BLaER1 treated with 17β-estradiol and CSF1 and Interleukin-3, amounts not matched to agents 10 nM and 100 nM (cell line): ENCODE measurements at regions not wholly inside any gene's neighbourhood (a gene's known extent, or its start where the extent isn't known, plus 50 kb on each side); places are given as distances from the start of the nearest gene placed in this dataset.

Experiments
- H3K27ac ChIP-seq, 11 experiments: shearing (Covaris generic); formaldehyde crosslinking; 2 replicates each; pipeline ENCODE4 v1.8.1; 2022
- H3K27me3 ChIP-seq, 11 experiments: shearing (Covaris generic); formaldehyde crosslinking; 2 replicates each; pipeline ENCODE4 v1.8.1; 2022
- H3K36me3 ChIP-seq, 11 experiments: shearing (Covaris generic); formaldehyde crosslinking; 2 replicates each; pipeline ENCODE4 v1.8.1; 2022
- H3K4me1 ChIP-seq, 10 experiments: shearing (Covaris generic); formaldehyde crosslinking; 2 replicates each; pipeline ENCODE4 v1.8.1; 2022
- H3K4me2 ChIP-seq, 11 experiments: shearing (Covaris generic); formaldehyde crosslinking; 2 replicates each; pipeline ENCODE4 v1.8.1; 2022
- H3K4me3 ChIP-seq, 10 experiments: shearing (Covaris generic); formaldehyde crosslinking; 2 replicates each; pipeline ENCODE4 v1.8.1; 2022
- H3K9ac ChIP-seq, 11 experiments: shearing (Covaris generic); formaldehyde crosslinking; 2 replicates each; pipeline ENCODE4 v1.8.1; 2022
- H3K9me3 ChIP-seq, 11 experiments: shearing (Covaris generic); formaldehyde crosslinking; replicated peaks in 1 of 11; 2 replicates each; pipeline ENCODE4 v1.8.1; 2022
- H4K20me1 ChIP-seq, 11 experiments: shearing (Covaris generic); formaldehyde crosslinking; 2 replicates each; pipeline ENCODE4 v1.8.1; 2022
- Cebpa-rat ChIP-seq, 11 experiments: shearing (Covaris generic); IDR thresholded peaks; 2 replicates each; pipeline ENCODE4 v1.8.1; 2022

DNA sequence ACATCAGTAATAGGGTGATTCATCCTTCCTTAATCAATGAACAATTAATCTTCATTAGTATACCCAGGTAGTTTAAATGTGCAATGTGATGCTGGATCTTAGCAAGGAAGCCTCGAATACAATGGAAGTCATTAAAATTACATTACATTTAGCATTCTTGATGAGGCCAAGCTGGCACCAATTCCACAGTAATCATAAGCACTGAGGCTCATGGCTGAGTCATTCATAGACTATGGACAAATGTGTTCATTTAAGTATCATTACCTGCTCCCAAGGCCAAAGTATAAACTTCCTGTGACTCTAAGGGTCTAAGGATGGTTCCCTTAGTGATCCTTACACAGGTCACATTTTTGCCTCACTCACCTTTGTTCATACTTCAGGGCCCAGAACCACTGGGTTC, 266.4 kb upstream of the CDIN1 start:
- H3K27me3 ChIP-seq = no peaks in the 10 kb centered on the region
- no peaks in the 10 kb centered on the region for H3K36me3 ChIP-seq
- no peak for TF ChIP-seq Cebpa-rat (IDR thresholded peaks at IDR 0.05)
- H3K4me2 ChIP-seq = no peak overlapping the region
- H3K27ac ChIP-seq = no peak overlapping the region
- H3K4me3 ChIP-seq = no peak overlapping the region
- H3K9ac ChIP-seq = no peak overlapping the region
- H4K20me1 ChIP-seq = no peaks in the 10 kb centered on the region
- peaks cover 6 to 9% (median 8%) of the 10 kb centered on the region in 11 experiments; a peak in 12 of 22 replicates for H3K9me3 ChIP-seq
- no peaks in the 10 kb centered on the region for H3K4me1 ChIP-seq

DNA sequence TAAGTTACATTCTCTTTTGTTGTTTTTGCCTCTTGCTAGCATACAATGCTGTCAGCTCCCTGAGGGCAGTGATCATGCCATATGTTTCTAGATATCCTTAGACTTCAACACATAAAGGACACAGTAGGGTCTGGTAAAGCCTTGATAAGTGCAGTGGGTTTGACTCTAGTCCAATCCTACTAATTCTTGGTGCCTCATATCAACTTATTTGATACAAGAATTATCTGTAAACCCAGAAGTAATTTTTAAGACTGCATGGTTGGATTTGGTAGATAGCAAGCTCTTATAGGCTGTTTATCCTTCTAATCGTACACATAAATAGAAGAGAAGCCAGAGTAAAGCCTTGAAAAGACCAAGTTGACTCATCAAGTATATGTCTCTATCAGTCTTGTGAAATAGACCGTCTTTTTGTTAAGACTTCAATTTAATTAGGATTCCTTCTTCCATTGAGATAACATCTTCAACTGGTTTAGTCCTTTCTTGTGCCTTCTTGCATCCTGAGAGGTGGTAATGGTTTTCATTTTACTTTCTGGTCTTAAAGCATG, 265.6 kb upstream of the CDIN1 start:
- no peak overlapping the region for H3K4me2 ChIP-seq
- H3K9me3 ChIP-seq = peaks cover 3 to 6% (median 4%) of the 10 kb centered on the region in 11 experiments; a peak in 12 of 22 replicates
- H3K4me1 ChIP-seq = no peaks in the 10 kb centered on the region
- no peak overlapping the region for H3K4me3 ChIP-seq
- H3K27me3 ChIP-seq = no peaks in the 10 kb centered on the region
- no peaks in the 10 kb centered on the region for H4K20me1 ChIP-seq
- no peak for TF ChIP-seq Cebpa-rat (IDR thresholded peaks at IDR 0.05)
- H3K36me3 ChIP-seq = no peaks in the 10 kb centered on the region
- no peak overlapping the region for H3K27ac ChIP-seq
- H3K9ac ChIP-seq = no peak overlapping the region

DNA sequence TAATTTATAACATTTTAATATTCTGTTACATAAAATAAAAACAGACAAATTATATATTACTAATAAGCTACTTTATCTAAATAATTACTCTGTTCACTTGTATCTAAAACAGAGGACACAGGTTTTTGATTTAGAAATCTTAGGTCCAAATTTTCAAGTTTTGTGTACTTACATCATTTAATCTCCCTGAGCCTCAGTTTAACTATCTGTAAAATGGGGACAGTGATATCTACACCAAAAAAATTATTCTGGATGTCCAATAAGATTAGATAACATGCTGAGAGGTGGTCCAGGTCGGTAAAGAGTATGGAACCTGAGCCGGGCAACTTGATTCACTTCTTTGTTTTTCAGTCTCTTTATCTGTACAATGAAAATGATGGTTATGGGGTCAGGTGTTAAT, 263.8 kb upstream of the CDIN1 start:
- Histone ChIP-seq H4K20me1 (no peaks in the 10 kb centered on the region), H3K4me2 (no peak overlapping the region), H3K36me3 (no peaks in the 10 kb centered on the region), H3K4me1 (no peaks in the 10 kb centered on the region), H3K9ac (no peak overlapping the region), H3K4me3 (no peak overlapping the region), H3K27me3 (no peaks in the 10 kb centered on the region), H3K9me3 (no peaks in the 10 kb centered on the region), H3K27ac (no peak overlapping the region)
- TF ChIP-seq Cebpa-rat (IDR thresholded peaks at IDR 0.05) = no peak

DNA sequence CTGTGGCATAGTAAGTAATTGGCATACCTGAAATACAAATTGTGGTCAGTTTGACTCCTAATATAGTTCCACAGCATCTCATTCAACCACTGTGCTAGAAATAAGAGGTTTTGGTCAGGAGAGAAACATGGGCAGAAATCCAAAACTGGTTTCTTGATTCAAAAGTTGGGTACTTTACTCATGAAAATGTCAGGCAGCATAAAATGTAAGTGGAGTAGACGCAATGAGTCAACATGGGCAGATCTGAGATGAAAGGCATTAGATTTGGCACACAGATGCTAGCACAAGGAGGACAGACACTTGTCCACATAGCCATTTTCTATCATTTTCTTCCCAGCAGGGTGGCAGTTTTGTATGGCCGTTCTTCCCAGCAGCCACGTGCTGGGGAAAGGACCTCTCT, 255.8 kb upstream of the CDIN1 start:
- Histone ChIP-seq H3K27ac (no peak overlapping the region), H3K9me3 (peaks cover 0 to 7% (median 6%) of the 10 kb centered on the region in 11 experiments; a peak in 16 of 22 replicates), H3K27me3 (no peaks in the 10 kb centered on the region), H3K9ac (no peak overlapping the region), H3K4me1 (no peaks in the 10 kb centered on the region), H3K36me3 (no peaks in the 10 kb centered on the region; a peak in 1 of 22 replicates), H4K20me1 (no peaks in the 10 kb centered on the region), H3K4me3 (no peak overlapping the region), H3K4me2 (no peak overlapping the region)
- TF ChIP-seq Cebpa-rat (IDR thresholded peaks at IDR 0.05) = no peak

DNA sequence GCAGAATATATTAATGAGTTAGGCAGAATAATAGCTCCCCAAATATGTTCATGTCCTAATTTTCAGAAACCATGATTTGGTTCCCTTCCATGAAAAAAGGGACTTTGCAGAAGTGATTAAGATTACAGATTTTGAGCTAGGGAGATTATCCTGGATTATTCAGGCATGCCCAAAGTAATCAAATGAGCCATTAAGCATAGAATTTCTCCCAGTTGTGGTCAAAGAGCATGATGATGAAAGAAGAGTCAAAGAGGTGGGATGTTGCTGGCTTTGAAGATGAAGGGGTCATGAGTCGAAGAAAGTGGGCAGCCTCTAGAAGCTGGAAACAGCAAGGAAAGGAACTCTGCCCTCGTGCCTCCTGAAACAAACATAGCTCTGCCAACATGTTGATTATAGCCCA, 254.2 kb upstream of the CDIN1 start:
- no peak for TF ChIP-seq Cebpa-rat (IDR thresholded peaks at IDR 0.05)
- peaks cover 0 to 12% (median 11%) of the 10 kb centered on the region in 11 experiments; a peak in 16 of 22 replicates for H3K9me3 ChIP-seq

GRCh38 chr15:36329592-36329991, 249.8 kb upstream of the CDIN1 start:
- H3K9ac ChIP-seq = no peak overlapping the region
- H4K20me1 ChIP-seq = no peaks in the 10 kb centered on the region
- H3K36me3 ChIP-seq = no peaks in the 10 kb centered on the region; a peak in 1 of 22 replicates
- no peak overlapping the region for H3K4me3 ChIP-seq
- TF ChIP-seq Cebpa-rat (IDR thresholded peaks at IDR 0.05) = no peak
- H3K4me1 ChIP-seq = no peaks in the 10 kb centered on the region
- no peak overlapping the region for H3K27ac ChIP-seq
- no peaks in the 10 kb centered on the region for H3K27me3 ChIP-seq
- peaks cover 0 to 16% (median 11%) of the 10 kb centered on the region in 11 experiments; a peak in 16 of 22 replicates for H3K9me3 ChIP-seq
- no peak overlapping the region for H3K4me2 ChIP-seq

More for the DNA sequence above, 254.2 kb upstream of the CDIN1 start:
- Histone ChIP-seq H3K9ac (no peak overlapping the region), H3K4me2 (no peak overlapping the region), H3K4me3 (no peak overlapping the region), H4K20me1 (no peaks in the 10 kb centered on the region), H3K36me3 (no peaks in the 10 kb centered on the region; a peak in 1 of 22 replicates), H3K27me3 (no peaks in the 10 kb centered on the region), H3K27ac (no peak overlapping the region), H3K4me1 (no peaks in the 10 kb centered on the region)

- Histone ChIP-seq H3K27ac (no peak overlapping the region), H3K4me1 (no peaks in the 10 kb centered on the region), H3K4me3 (no peak overlapping the region), H3K9ac (no peak overlapping the region), H4K20me1 (no peaks in the 10 kb centered on the region), H3K4me2 (no peak overlapping the region), H3K36me3 (no peaks in the 10 kb centered on the region; a peak in 1 of 22 replicates), H3K27me3 (no peaks in the 10 kb centered on the region), H3K9me3 (peaks cover 0 to 16% (median 11%) of the 10 kb centered on the region in 11 experiments; a peak in 16 of 22 replicates)
- TF ChIP-seq Cebpa-rat (IDR thresholded peaks at IDR 0.05) = no peak
Measured at GRCh38 chr15:36330598-36330997, 248.8 kb upstream of the CDIN1 start.

DNA sequence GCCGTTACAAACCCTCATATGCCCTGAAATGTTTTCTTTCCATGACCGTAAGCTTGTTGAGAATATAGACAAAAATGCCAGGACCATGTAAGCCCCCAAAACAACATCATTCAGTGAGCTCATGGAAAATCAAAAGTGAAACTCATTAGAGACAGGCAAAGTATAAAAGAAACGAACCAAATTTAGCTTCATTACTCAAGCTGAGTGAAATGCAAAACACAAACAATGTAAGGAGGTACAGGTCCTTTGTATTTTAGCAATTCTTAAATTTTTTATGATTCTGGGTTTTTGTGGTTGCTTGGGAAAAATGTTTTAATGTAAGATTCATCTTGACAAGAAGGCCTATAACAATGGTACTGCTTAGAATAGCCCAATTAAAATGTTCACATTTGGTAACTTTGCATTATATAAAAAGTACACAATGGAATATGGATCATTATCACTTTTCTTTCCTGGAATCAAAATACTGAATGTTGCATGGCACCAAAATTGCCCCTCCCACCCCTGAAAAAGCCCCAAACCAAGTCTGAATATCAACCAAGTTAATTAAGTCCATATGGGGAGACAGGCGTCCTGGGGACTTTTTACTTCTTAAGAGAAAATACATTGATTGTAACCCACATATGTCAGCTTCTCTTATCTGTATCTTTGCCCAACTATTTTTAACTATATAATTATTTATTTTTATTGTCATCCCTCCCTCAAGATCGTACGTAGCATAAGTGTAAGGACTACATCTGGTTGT, 247.7 kb upstream of the CDIN1 start:
- Histone ChIP-seq H3K4me3 (no peak overlapping the region), H3K36me3 (no peaks in the 10 kb centered on the region; a peak in 1 of 22 replicates), H4K20me1 (no peaks in the 10 kb centered on the region), H3K9me3 (peaks cover 0 to 16% (median 11%) of the 10 kb centered on the region in 11 experiments; a peak in 16 of 22 replicates), H3K27me3 (no peaks in the 10 kb centered on the region), H3K9ac (no peak overlapping the region), H3K4me2 (peak overlapping the region in 4 of 11 experiments; percentile 8 to 28 (median 14); a peak in 1 of 22 replicates), H3K4me1 (no peaks in the 10 kb centered on the region), H3K27ac (no peak overlapping the region)
- TF ChIP-seq Cebpa-rat (IDR thresholded peaks at IDR 0.05) = no peak

DNA sequence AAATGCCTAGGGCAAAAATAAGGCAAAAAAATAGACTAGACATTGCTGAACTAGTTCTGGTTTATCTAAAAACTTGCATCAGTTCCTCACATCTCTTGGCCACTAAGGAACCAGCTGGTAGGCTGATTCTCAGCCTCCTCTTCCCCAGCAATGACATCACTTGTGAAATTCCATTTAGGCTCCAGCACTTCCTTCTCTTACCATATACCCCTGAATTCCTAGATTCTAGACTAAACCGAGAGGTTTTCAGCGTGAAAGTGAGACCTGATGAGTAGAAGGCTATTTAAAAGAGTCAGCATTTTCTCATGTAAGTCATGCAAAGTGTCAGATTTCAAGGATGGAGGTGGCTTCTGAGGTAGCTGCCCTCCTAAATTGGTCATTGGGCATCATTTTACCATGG, 247.1 kb upstream of the CDIN1 start:
- Histone ChIP-seq H3K9ac (no peak overlapping the region), H3K4me3 (no peak overlapping the region), H3K36me3 (no peaks in the 10 kb centered on the region; a peak in 1 of 22 replicates), H3K27me3 (no peaks in the 10 kb centered on the region), H3K4me1 (no peaks in the 10 kb centered on the region), H3K9me3 (peaks cover 0 to 16% (median 11%) of the 10 kb centered on the region in 11 experiments; a peak in 16 of 22 replicates), H3K4me2 (no peak overlapping the region), H3K27ac (no peak overlapping the region), H4K20me1 (no peaks in the 10 kb centered on the region)
- TF ChIP-seq Cebpa-rat (IDR thresholded peaks at IDR 0.05) = no peak
